GM10266 (cell line): ENCODE measurements at regions not wholly inside any gene's neighbourhood (a gene's known extent, or its start where the extent isn't known, plus 50 kb on each side); places are given as distances from the start of the nearest gene placed in this dataset.

Experiments used
- DNase-seq: peaks from one replicate; pipeline ENCODE4 v3.0.0; 2012; ENCODE audit errors: extremely low spot score
- CTCF ChIP-seq: IDR thresholded peaks from 2 replicates; pipeline ENCODE4 v1.5.1; 2012; ENCODE audit warnings: mild to moderate bottlenecking, low read depth; ENCODE audit not compliant: control insufficient read depth, insufficient read depth; ENCODE audit errors: missing control alignments

DNA sequence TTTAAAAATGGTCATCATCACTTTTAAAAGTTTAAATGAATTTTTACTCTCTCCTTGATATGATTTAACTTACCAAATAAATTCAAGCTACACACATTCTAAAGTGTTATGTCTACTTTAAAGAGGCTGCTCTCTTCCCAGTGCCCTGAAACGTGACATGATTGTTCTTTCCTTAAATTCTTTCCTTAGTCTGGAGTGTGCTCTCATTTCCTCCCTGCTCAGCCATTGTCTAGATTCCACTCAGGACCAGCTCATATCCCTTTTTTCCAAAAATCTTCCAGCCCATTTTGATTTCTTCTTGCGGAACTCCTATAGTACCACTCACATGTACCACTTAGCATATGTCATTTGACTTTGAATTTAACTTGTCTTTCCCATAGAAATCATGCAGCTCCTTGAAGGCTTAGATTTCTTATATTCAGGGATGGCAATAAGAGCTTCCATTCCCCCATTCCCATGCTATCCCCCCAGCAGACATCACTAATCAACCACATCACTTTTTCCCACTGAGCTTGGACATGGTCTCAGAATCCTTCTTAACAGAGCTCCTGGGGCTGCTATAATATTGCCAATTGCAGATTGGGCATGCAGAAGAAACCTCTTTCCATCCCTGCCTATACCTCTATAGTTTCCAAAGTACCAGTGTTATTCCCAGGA is 54.7 kb upstream of the ITPKB start:
- TF ChIP-seq CTCF, result no peak
- DNase-seq, result no peak

DNA sequence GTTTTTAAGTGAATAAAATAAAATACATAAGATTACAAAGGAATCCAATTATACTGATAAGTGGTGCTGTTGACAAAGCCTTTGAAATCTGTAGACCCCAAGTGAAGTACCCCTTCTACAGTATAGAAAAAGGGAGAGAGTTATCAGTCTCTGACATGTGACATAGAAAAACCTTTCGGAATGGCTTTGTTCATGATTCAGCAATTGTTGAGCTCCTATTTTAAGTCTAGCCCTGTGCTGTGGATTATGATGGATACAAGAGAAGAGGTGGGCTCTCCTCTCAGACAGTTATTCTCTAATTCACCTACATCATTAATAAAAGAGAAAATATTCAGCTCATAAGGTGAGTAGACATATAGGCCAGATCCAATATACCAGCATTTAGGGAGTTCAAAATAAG is 53.3 kb upstream of the ITPKB start:
- DNase-seq, result no peak
- TF ChIP-seq CTCF, result no peak

GRCh38 chr1:226790545-226791181 is 51.6 kb upstream of the ITPKB start:
- DNase-seq, result no peak
- TF ChIP-seq CTCF, result no peak

GRCh38 chr1:226788965-226789364 is 49.9 kb upstream of the ITPKB start:
- DNase-seq, result peak; percentile 39
- no peak for TF ChIP-seq CTCF
